Tibial nerve (tissue), 4 donors: ENCODE measurements at regions not wholly inside any gene's neighbourhood (a gene's known extent, or its start where the extent isn't known, plus 50 kb on each side); places are given as distances from the start of the nearest gene placed in this dataset.

ENCODE experiments used
- DNase-seq, 2 donors: peaks; one replicate each; pipeline ENCODE4 v3.0.0-alpha.2; 2019; ENCODE audit warnings: low spot score in 2 of 2
- H3K27ac ChIP-seq, 4 donors: fragments of 200-600 bp; sonication (generic) in 3 of 4; one replicate each; pipeline ENCODE4 v1.5.1; 2017 to 2019; ENCODE audit warnings: mild to moderate bottlenecking in 1 of 4
- H3K27me3 ChIP-seq, 2 donors: fragments of 200-600 bp; sonication (generic) in 1 of 2; one replicate each; pipeline versions ENCODE4 v1.5.1 to v1.6.0; 2017 to 2019
- H3K36me3 ChIP-seq, 3 donors: fragments of 200-600 bp; sonication (generic); one replicate each; pipeline ENCODE4 v1.5.1; 2018 to 2019
- H3K4me1 ChIP-seq, 4 donors: fragments of 200-600 bp; sonication (generic) in 3 of 4; one replicate each; pipeline ENCODE4 v1.5.1; 2017 to 2019
- H3K4me3 ChIP-seq, 4 donors: fragments of 200-600 bp; sonication (generic) in 3 of 4; one replicate each; pipeline ENCODE4 v1.5.1; 2017 to 2019; ENCODE audit warnings: mild to moderate bottlenecking in 1 of 4, moderate library complexity in 1 of 4
- H3K9me3 ChIP-seq, 4 donors: fragments of 200-600 bp; sonication (generic) in 3 of 4; one replicate each; pipeline ENCODE4 v1.5.1; 2017 to 2019
- CTCF ChIP-seq, 5 experiments: fragments of 200-600 bp in 3 of 5; fragments of 450-650 bp in 2 of 5; sonication (generic) in 3 of 5; IDR thresholded peaks; one replicate each; pipeline ENCODE4 v1.5.1; 2016 to 2019; ENCODE audit warnings: antibody characterized with exemption in 5 of 5, mild to moderate bottlenecking in 3 of 5, moderate library complexity in 2 of 5
- EP300 ChIP-seq, 2 donors: sonication (generic); formaldehyde crosslinking; IDR thresholded peaks; one replicate each; pipeline ENCODE4 v1.6.1; 2017; ENCODE audit warnings: antibody characterized with exemption in 2 of 2, mild to moderate bottlenecking in 1 of 2
- POLR2A ChIP-seq, 2 donors: fragments of 450-650 bp; IDR thresholded peaks; one replicate each; pipeline ENCODE4 v1.6.1; 2017; ENCODE audit warnings: antibody characterized with exemption in 2 of 2, mild to moderate bottlenecking in 2 of 2, moderate library complexity in 2 of 2
- WGBS, 2 donors: methylation state at CpG; one replicate each; pipeline ENCODE4 v1.1.5; 2018; 5-methylcytosine and 5-hydroxymethylcytosine counted together

- H3K36me3 ChIP-seq: no peaks in the 10 kb centered on the region
- no peaks in the 10 kb centered on the region for H3K27me3 ChIP-seq
- no peak overlapping the region for H3K27ac ChIP-seq
- no peak overlapping the region for H3K4me3 ChIP-seq
- H3K9me3 ChIP-seq: no peaks in the 10 kb centered on the region
- TF ChIP-seq EP300 (IDR thresholded peaks at IDR 0.05): no peak
- no peak for TF ChIP-seq CTCF (IDR thresholded peaks at IDR 0.05)
- no peak for TF ChIP-seq POLR2A (IDR thresholded peaks at IDR 0.05)
- DNase-seq: no peak
- 85 to 87% methylated on average over 3 of the region's 3 CpGs for WGBS, 2 donors
- H3K4me1 ChIP-seq: no peaks in the 10 kb centered on the region
Observed at GRCh38 chr2:147137711-147138110, 707.1 kb upstream of the ACVR2A start.

DNA sequence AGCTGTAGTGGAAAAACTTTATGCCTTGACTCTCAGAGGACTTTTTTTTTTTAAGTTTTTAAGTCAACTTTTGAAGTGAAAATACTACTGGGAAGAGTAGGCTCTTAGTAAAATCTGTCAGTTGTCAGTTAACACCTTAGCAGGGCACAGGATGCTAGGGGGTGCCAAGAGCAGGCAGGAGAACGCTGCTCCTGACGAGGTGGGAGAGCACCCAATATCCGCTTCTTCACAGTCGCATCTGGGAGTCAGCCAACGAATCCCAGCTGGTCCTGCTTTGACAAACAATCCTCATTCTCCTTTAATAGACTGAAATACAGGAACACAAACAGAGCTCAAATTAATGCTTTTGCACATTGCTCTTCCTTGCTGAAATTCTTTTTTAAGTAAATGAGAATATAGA, 709.5 kb upstream of the ACVR2A start:
- no peaks in the 10 kb centered on the region for H3K36me3 ChIP-seq
- H3K27ac ChIP-seq: no peak overlapping the region
- no peaks in the 10 kb centered on the region for H3K4me1 ChIP-seq
- no peak for TF ChIP-seq EP300 (IDR thresholded peaks at IDR 0.05)
- TF ChIP-seq POLR2A (IDR thresholded peaks at IDR 0.05): no peak
- no peak for TF ChIP-seq CTCF (IDR thresholded peaks at IDR 0.05)
- WGBS, 2 donors: 70% methylated on average over 5 of the region's 5 CpGs
- no peaks in the 10 kb centered on the region for H3K9me3 ChIP-seq
- no peaks in the 10 kb centered on the region for H3K27me3 ChIP-seq
- H3K4me3 ChIP-seq: no peak overlapping the region
- DNase-seq: no peak

- Histone ChIP-seq H3K4me1 (no peaks in the 10 kb centered on the region), H3K4me3 (no peak overlapping the region), H3K27ac (no peak overlapping the region), H3K36me3 (no peaks in the 10 kb centered on the region), H3K27me3 (no peaks in the 10 kb centered on the region), H3K9me3 (no peaks in the 10 kb centered on the region)
- no peak for DNase-seq
- WGBS, 2 donors: 76 to 81% methylated on average over 4 of the region's 4 CpGs
- TF ChIP-seq EP300 (IDR thresholded peaks at IDR 0.05) (no peak), POLR2A (IDR thresholded peaks at IDR 0.05) (no peak), CTCF (IDR thresholded peaks at IDR 0.05) (no peak)
Observed at GRCh38 chr2:147133286-147133908, 711.4 kb upstream of the ACVR2A start.

- DNase-seq: no peak
- WGBS, 2 donors: 94 to 100% methylated on average over 2 of the region's 2 CpGs
- TF ChIP-seq EP300 (IDR thresholded peaks at IDR 0.05): no peak
- H3K4me3 ChIP-seq: no peak overlapping the region
- no peaks in the 10 kb centered on the region for H3K27me3 ChIP-seq
- H3K4me1 ChIP-seq: no peaks in the 10 kb centered on the region
- H3K27ac ChIP-seq: no peak overlapping the region
- H3K36me3 ChIP-seq: no peaks in the 10 kb centered on the region
- peaks cover 0 to 21% (median 0%) of the 10 kb centered on the region in 4 donors for H3K9me3 ChIP-seq
Observed at GRCh38 chr2:147125145-147125544, 719.7 kb upstream of the ACVR2A start.

DNA sequence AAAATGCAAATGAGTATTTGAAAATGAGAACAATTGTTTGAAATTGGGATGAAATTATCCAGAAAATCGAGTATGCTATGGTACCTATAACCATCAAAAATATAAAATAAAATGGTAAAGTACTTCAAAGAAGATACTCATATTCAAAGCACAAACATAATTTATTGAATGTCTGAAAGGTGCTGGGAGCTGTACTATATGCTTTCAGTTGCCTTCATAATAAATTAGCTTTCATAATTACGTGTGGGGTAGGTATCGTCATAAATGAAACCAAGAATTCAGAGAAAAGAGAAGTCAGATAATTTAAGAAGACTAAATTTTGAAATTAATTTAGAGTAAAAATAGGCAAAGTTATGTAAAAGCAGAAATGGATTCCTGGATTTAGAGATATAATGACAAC, 721.9 kb upstream of the ACVR2A start:
- Histone ChIP-seq H3K4me1 (no peaks in the 10 kb centered on the region), H3K4me3 (no peak overlapping the region), H3K27ac (no peak overlapping the region), H3K36me3 (no peaks in the 10 kb centered on the region), H3K9me3 (peaks cover 0 to 21% (median 0%) of the 10 kb centered on the region in 4 donors), H3K27me3 (no peaks in the 10 kb centered on the region)
- no peak for TF ChIP-seq POLR2A (IDR thresholded peaks at IDR 0.05)
- no peak for TF ChIP-seq CTCF (IDR thresholded peaks at IDR 0.05)
- no peak for TF ChIP-seq EP300 (IDR thresholded peaks at IDR 0.05)
- WGBS, 2 donors: 87 to 91% methylated on average over 3 of the region's 3 CpGs
- no peak for DNase-seq

DNA sequence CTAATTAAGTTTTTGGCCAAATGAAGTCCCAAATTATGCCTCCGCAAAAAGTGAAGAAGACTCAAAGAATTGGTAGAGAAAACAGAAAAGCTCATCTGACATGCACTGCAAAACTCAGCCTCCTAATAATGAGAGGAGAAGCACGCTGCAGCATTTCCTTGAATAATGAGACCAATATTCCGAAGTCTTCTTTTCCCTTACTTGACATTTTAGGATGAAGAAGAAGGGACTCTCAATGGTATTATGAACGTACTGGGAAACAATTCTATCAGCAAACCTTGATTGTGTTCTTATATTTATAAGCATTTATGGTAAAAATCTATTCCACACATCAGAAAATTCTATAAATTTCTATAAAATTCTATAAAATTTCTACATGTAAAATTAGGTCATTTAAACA, 733.9 kb upstream of the ACVR2A start:
- TF ChIP-seq POLR2A (IDR thresholded peaks at IDR 0.05) (no peak), CTCF (IDR thresholded peaks at IDR 0.05) (no peak), EP300 (IDR thresholded peaks at IDR 0.05) (no peak)
- Histone ChIP-seq H3K4me3 (no peak overlapping the region), H3K9me3 (peaks cover 0 to 5% (median 0%) of the 10 kb centered on the region in 4 donors), H3K4me1 (no peaks in the 10 kb centered on the region), H3K36me3 (no peaks in the 10 kb centered on the region), H3K27me3 (no peaks in the 10 kb centered on the region), H3K27ac (no peak overlapping the region)
- WGBS, 2 donors: 87 to 89% methylated on average over 4 of the region's 4 CpGs
- DNase-seq: no peak
